ENCODE measurements at regions not wholly inside any gene's neighbourhood (a gene's known extent, or its start where the extent isn't known, plus 50 kb on each side); places are given as distances from the start of the nearest gene placed in this dataset.

GRCh38 chr5:167629634-167630033 is 661.8 kb upstream of the WWC1 start:
- TF ChIP-seq POLR2AphosphoS5 (IDR thresholded peaks at IDR 0.05; ENCODE audit: insufficient read depth, low read depth, low read length) (no peak), MAX (IDR thresholded peaks at IDR 0.05; ENCODE audit: insufficient read depth, insufficient read length) (no peak), FOS (IDR thresholded peaks at IDR 0.05; ENCODE audit: borderline replicate concordance, insufficient read depth, low read length) (no peak), POLR2A (IDR thresholded peaks at IDR 0.05; ENCODE audit: low read depth, low read length) (no peak)

All from endothelial cell of umbilical vein (primary cell).